GM12878 (cell line): ENCODE measurements at regions not wholly inside any gene's neighbourhood (a gene's known extent, or its start where the extent isn't known, plus 50 kb on each side); places are given as distances from the start of the nearest gene placed in this dataset.

Experiments
- ATAC-seq: fragments of 200-7000 bp; cut with Tn5 transposase; 3 replicates; pipeline ENCODE4 v1.9.1; 2020; ENCODE audit warnings: mild to moderate bottlenecking, moderate library complexity
- BruUV-seq: library from RNA; stranded (reverse); fragments of 400-500 nt; replicated peaks from 2 replicates; lab custom pipeline; 2021; lab: Mats Ljungman, UMichigan
- CTCF ChIA-PET: fragments of 300-600 bp; sonication (Branson Sonifier 250); formaldehyde crosslinking; extraction: SDS; loops from one replicate; lab custom pipeline; 2021; ENCODE audit warnings: inconsistent platforms; lab: Yijun Ruan, JAX
- POLR2A ChIA-PET: fragments of 350-600 bp; formaldehyde crosslinking; extraction: SDS; loops from one replicate; lab custom pipeline; 2021; ENCODE audit warnings: inconsistent platforms; lab: Charles Lee
- RAD21 ChIA-PET: fragments of 300-600 bp; sonication (Branson Sonifier 250); formaldehyde crosslinking; loops from one replicate; lab custom pipeline; 2023; ENCODE audit warnings: antibody characterized with exemption; ENCODE audit not compliant: unreplicated experiment; lab: Charles Lee
- SMC1A ChIA-PET: fragments of 300-600 bp; sonication (Branson Sonifier 250); formaldehyde crosslinking; loops from one replicate; lab custom pipeline; 2023; ENCODE audit not compliant: unreplicated experiment, uncharacterized antibody; lab: Charles Lee
- DNase-seq: peaks from one replicate; pipeline ENCODE4 v3.0.0-alpha.2; 2011; ENCODE audit warnings: low read depth, low spot score
- FAIRE-seq: peaks from 3 replicates; lab custom pipeline; 2011; peaks lifted over from hg19 to GRCh38; lab: Jason Lieb, UNC
- H2AFZ ChIP-seq: 2 replicates; pipeline ENCODE4 v1.6.0; 2011; ENCODE audit warnings: low read depth, low read length, control low read depth; ENCODE audit not compliant: control insufficient read depth
- H3K27ac ChIP-seq: 2 replicates; pipeline ENCODE4 v1.5.1; 2011; ENCODE audit warnings: control low read depth; ENCODE audit not compliant: control insufficient read depth, insufficient read depth
- H3K27me3 ChIP-seq, 2 experiments: replicated peaks in 1 of 2; 2 replicates each; pipeline versions ENCODE4 v1.6.0 to v1.6.1; 2011; ENCODE audit warnings: low read length in 1 of 2; ENCODE audit not compliant: control insufficient read depth in 2 of 2, insufficient read depth in 2 of 2
- H3K36me3 ChIP-seq, 2 experiments: 2 replicates each; pipeline ENCODE4 v1.5.1; 2011; ENCODE audit warnings: low read length in 1 of 2; ENCODE audit not compliant: control insufficient read depth in 2 of 2, insufficient read depth in 2 of 2
- H3K4me1 ChIP-seq: 2 replicates; pipeline ENCODE4 v1.6.1; 2011; ENCODE audit warnings: mild to moderate bottlenecking, low read length, moderate library complexity, mixed read lengths; ENCODE audit not compliant: control insufficient read depth, insufficient read depth
- H3K4me2 ChIP-seq: 2 replicates; pipeline ENCODE4 v1.6.0; 2011; ENCODE audit warnings: control low read depth; ENCODE audit not compliant: control insufficient read depth, insufficient read depth
- H3K4me3 ChIP-seq: fragments of 200-600 bp; sonication (generic); 2 replicates; pipeline ENCODE4 v1.5.1; 2016
- H3K79me2 ChIP-seq: 2 replicates; pipeline ENCODE4 v1.6.0; 2011; ENCODE audit warnings: low read length; ENCODE audit not compliant: control insufficient read depth, insufficient read depth
- H3K9ac ChIP-seq: 2 replicates; pipeline ENCODE4 v1.8.0; 2011; ENCODE audit warnings: low read length, control low read depth, mixed read lengths; ENCODE audit not compliant: control insufficient read depth, insufficient read depth
- H3K9me3 ChIP-seq: replicated peaks from 3 replicates; pipeline ENCODE4 v1.5.1; 2011; ENCODE audit warnings: mild to moderate bottlenecking, low read length; ENCODE audit not compliant: control insufficient read depth, insufficient read depth
- H4K20me1 ChIP-seq: 2 replicates; pipeline ENCODE4 v1.6.0; 2011; ENCODE audit not compliant: control insufficient read depth, insufficient read depth
- BHLHE40 ChIP-seq, 2 experiments: fragments of 450-650 bp in 1 of 2; IDR thresholded peaks; 2 replicates each; pipeline ENCODE4 v1.6.1; 2011 to 2017; ENCODE audit warnings: low read depth in 2 of 2, borderline replicate concordance in 1 of 2, improper control_type of control experiment in 1 of 2, low read length in 1 of 2, mild to moderate bottlenecking in 1 of 2
- DPF2 ChIP-seq: fragments of 450-650 bp; IDR thresholded peaks from 2 replicates; pipeline ENCODE4 v1.6.1; 2017; ENCODE audit warnings: mild to moderate bottlenecking
- EP300 ChIP-seq, 2 experiments: fragments of 150-350 bp in 1 of 2; IDR thresholded peaks; 2 replicates each; pipeline ENCODE4 v1.6.1; 2011 to 2012; ENCODE audit warnings: low read depth in 2 of 2, low read length in 2 of 2, borderline replicate concordance in 1 of 2, improper control_type of control experiment in 1 of 2, inconsistent platforms in 1 of 2; ENCODE audit not compliant: control insufficient read depth in 1 of 2
- IRF4 ChIP-seq: IDR thresholded peaks from 2 replicates; pipeline ENCODE4 v1.6.1; 2011; ENCODE audit warnings: low read depth, low read length
- KDM1A ChIP-seq: fragments of 200-600 bp; sonication (generic); IDR thresholded peaks from 2 replicates; pipeline ENCODE4 v1.6.1; 2016; ENCODE audit warnings: borderline replicate concordance
- MYB ChIP-seq: fragments of 150-350 bp; IDR thresholded peaks from 2 replicates; pipeline ENCODE4 v1.6.1; 2014; ENCODE audit warnings: mild to moderate bottlenecking, low read depth, low read length, borderline replicate concordance
- MYC ChIP-seq: IDR thresholded peaks from 2 replicates; pipeline ENCODE4 v1.6.1; 2011; ENCODE audit warnings: mild to moderate bottlenecking, low read length, moderate library complexity, inconsistent platforms; ENCODE audit not compliant: insufficient read depth, insufficient replicate concordance, insufficient read length, severe bottlenecking
- NR2F1 ChIP-seq: fragments of 450-650 bp; conservative IDR thresholded peaks from 2 replicates; pipeline ENCODE4 v1.6.1; 2017; ENCODE audit warnings: mild to moderate bottlenecking
- RAD21 ChIP-seq: IDR thresholded peaks from 2 replicates; pipeline ENCODE4 v1.6.1; 2011; ENCODE audit warnings: mild to moderate bottlenecking, low read depth, low read length, moderate library complexity; ENCODE audit not compliant: insufficient read depth
- SMC3 ChIP-seq: IDR thresholded peaks from 2 replicates; pipeline ENCODE4 v1.6.1; 2011; ENCODE audit warnings: low read length, improper control_type of control experiment, borderline replicate concordance
- USF2 ChIP-seq: IDR thresholded peaks from 2 replicates; pipeline ENCODE4 v1.6.1; 2011; ENCODE audit warnings: low read depth, low read length, improper control_type of control experiment, borderline replicate concordance
- ZNF217 ChIP-seq: fragments of 450-650 bp; IDR thresholded peaks from 2 replicates; pipeline ENCODE4 v1.6.1; 2017; ENCODE audit warnings: antibody characterized with exemption, mild to moderate bottlenecking
- WGBS: methylation state at CpG from one replicate; pipeline ENCODE4 v1.1.6; 2016; ENCODE audit warnings: low lambda C conversion rate; ENCODE audit not compliant: insufficient replicate concordance, insufficient coverage; ENCODE audit errors: missing lambda C conversion rate; 5-methylcytosine and 5-hydroxymethylcytosine counted together
- in situ Hi-C: fragments of 300-500 bp; cut with MboI; formaldehyde crosslinking; loops from 9 replicates; pipeline ENCODE4 v1.14.3; 2018; ENCODE audit warnings: mixed read lengths
- intact Hi-C: fragments of 100-400 bp; cut with micrococcal nuclease; formaldehyde crosslinking; loops from one replicate; pipeline ENCODE4 v1.14.2; 2022; ENCODE audit not compliant: unreplicated experiment
- TF ChIP-seq, protein P1 (sequence below): fragments of 450-650 bp; IDR thresholded peaks from 2 replicates; pipeline ENCODE4 v1.6.1; 2017; ENCODE audit warnings: mild to moderate bottlenecking, low read depth, inconsistent platforms; ENCODE audit not compliant: poor library complexity, severe bottlenecking
- TF ChIP-seq, protein P2 (sequence below), 3 experiments: IDR thresholded peaks in 2 of 3; conservative IDR thresholded peaks in 1 of 3; 2 replicates each; pipeline ENCODE4 v1.5.1; 2011; ENCODE audit warnings: low read depth in 3 of 3, low read length in 3 of 3, mild to moderate bottlenecking in 3 of 3, control low read depth in 2 of 3, moderate library complexity in 2 of 3, inconsistent platforms in 1 of 3, mixed read lengths in 1 of 3; ENCODE audit not compliant: control insufficient read depth in 2 of 3, insufficient read depth in 1 of 3; ENCODE audit errors: extremely low read depth in 1 of 3

GRCh38 chr4:175054980-175055379 lies 136.8 kb downstream of the ADAM29 start:
- ATAC-seq: peak; percentile 98
- BruUV-seq: no TSS peak
- WGBS: 56% methylated on average over 3 of the region's 3 CpGs

More at GRCh38 chr4:175054980-175055379, 136.8 kb downstream of the ADAM29 start:
- Histone ChIP-seq H3K27ac (no peak overlapping the region), H2AFZ (no peak overlapping the region; the same call in 1 of the 2 replicates), H3K4me2 (no peak overlapping the region), H3K79me2 (no peaks in the 10 kb centered on the region), H3K4me1 (no peaks in the 10 kb centered on the region), H3K4me3 (no peak overlapping the region), H3K27me3 (no peaks in the 10 kb centered on the region), H3K9me3 (no peaks in the 10 kb centered on the region), H3K9ac (no peak overlapping the region), H3K36me3 (no peaks in the 10 kb centered on the region), H4K20me1 (no peaks in the 10 kb centered on the region)
- in situ Hi-C loops: no loop called here
- TF ChIP-seq BHLHE40 (IDR thresholded peaks at IDR 0.05; ENCODE audit: borderline replicate concordance in 1 of 2, low read depth in 2 of 2, low read length in 1 of 2): no peak
- no peak for TF ChIP-seq DPF2
- TF ChIP-seq MYB: no peak
- TF ChIP-seq, protein P1, sequence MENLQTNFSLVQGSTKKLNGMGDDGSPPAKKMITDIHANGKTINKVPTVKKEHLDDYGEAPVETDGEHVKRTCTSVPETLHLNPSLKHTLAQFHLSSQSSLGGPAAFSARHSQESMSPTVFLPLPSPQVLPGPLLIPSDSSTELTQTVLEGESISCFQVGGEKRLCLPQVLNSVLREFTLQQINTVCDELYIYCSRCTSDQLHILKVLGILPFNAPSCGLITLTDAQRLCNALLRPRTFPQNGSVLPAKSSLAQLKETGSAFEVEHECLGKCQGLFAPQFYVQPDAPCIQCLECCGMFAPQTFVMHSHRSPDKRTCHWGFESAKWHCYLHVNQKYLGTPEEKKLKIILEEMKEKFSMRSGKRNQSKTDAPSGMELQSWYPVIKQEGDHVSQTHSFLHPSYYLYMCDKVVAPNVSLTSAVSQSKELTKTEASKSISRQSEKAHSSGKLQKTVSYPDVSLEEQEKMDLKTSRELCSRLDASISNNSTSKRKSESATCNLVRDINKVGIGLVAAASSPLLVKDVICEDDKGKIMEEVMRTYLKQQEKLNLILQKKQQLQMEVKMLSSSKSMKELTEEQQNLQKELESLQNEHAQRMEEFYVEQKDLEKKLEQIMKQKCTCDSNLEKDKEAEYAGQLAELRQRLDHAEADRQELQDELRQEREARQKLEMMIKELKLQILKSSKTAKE: no peak
- TF ChIP-seq NR2F1: 0 out of 2 replicates have a peak, but pooled peaks have one; percentile 30
- TF ChIP-seq MYC: no peak
- no peak for TF ChIP-seq ZNF217
- no peak for TF ChIP-seq KDM1A
- peak; percentile 55; the same call in 1 of the 2 replicates for TF ChIP-seq SMC3
- no peak for TF ChIP-seq IRF4
- TF ChIP-seq USF2: no peak
- TF ChIP-seq RAD21: peak; percentile 29; the same call in 1 of the 2 replicates
- TF ChIP-seq EP300 (IDR thresholded peaks at IDR 0.05; ENCODE audit: borderline replicate concordance in 1 of 2, control insufficient read depth in 1 of 2, low read depth in 2 of 2, low read length in 2 of 2): no peak
- TF ChIP-seq, protein P2, sequence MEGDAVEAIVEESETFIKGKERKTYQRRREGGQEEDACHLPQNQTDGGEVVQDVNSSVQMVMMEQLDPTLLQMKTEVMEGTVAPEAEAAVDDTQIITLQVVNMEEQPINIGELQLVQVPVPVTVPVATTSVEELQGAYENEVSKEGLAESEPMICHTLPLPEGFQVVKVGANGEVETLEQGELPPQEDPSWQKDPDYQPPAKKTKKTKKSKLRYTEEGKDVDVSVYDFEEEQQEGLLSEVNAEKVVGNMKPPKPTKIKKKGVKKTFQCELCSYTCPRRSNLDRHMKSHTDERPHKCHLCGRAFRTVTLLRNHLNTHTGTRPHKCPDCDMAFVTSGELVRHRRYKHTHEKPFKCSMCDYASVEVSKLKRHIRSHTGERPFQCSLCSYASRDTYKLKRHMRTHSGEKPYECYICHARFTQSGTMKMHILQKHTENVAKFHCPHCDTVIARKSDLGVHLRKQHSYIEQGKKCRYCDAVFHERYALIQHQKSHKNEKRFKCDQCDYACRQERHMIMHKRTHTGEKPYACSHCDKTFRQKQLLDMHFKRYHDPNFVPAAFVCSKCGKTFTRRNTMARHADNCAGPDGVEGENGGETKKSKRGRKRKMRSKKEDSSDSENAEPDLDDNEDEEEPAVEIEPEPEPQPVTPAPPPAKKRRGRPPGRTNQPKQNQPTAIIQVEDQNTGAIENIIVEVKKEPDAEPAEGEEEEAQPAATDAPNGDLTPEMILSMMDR (IDR thresholded peaks at IDR 0.05 in 2 of 3, conservative IDR thresholded peaks at IDR 0.05 in 1 of 3; ENCODE audit: control insufficient read depth in 2 of 3, extremely low read depth in 1 of 3, insufficient read depth in 1 of 3, low read depth in 3 of 3, low read length in 3 of 3): peak in 2 of 3 experiments; percentile 37 to 60; a peak in 4 of 6 replicates
- FAIRE-seq (no peak), DNase-seq (no peak)
- POLR2A ChIA-PET: no interaction called here
- SMC1A ChIA-PET: interaction anchor here (0.7 to 3.5 kb wide), 14 partner anchors 9 to 198 kb away, joined by 3 to 21 read pairs (median 4); no protein-coding TSS in a partner anchor
- RAD21 ChIA-PET: interaction anchor here (0.6 to 1.3 kb wide), 3 partner anchors 153 to 291 kb away, joined by 3 to 5 read pairs (median 3); no protein-coding TSS in a partner anchor
- intact Hi-C loops: loop anchor here (1.0 kb wide), 2 partner anchors 181 to 291 kb away; no protein-coding TSS in a partner anchor
- CTCF ChIA-PET: interaction anchor here (1.1 to 6.0 kb wide), 13 partner anchors 9 to 291 kb away, joined by 3 to 48 read pairs (median 4); no protein-coding TSS in a partner anchor
